HG03108 (cell line): ENCODE measurements at regions not wholly inside any gene's neighbourhood (a gene's known extent, or its start where the extent isn't known, plus 50 kb on each side); places are given as distances from the start of the nearest gene placed in this dataset.
A peak's percentile ranks its signal among the peaks of the same experiment; 100 is the strongest.

Source experiments
- ATAC-seq: cut with Tn5 transposase; IDR thresholded peaks from one replicate; pipeline ENCODE4 v1.9.1; 2021; ENCODE audit warnings: moderate library complexity; ENCODE audit not compliant: unreplicated experiment

DNA sequence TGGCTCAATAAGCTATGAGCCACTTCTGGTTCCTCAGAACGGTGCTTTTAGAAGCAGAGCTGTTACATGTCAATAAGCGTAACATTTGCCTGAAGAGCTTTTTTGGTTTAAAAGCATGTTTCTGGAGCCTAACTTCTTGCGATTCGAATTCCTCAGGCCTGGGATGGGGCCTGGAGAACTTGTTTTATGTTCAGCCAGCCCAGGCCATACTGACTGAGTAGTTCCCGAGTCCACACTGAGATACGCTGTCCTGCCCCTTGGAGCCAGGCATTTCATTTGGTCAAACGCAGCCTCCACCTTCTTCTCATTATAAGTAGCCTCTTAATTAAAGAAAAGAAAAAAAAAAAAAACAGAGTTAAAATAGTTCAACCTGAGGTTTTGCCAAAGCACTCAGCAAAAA is 260.6 kb upstream of the ANKRD55 start:
- ATAC-seq: no peak

DNA sequence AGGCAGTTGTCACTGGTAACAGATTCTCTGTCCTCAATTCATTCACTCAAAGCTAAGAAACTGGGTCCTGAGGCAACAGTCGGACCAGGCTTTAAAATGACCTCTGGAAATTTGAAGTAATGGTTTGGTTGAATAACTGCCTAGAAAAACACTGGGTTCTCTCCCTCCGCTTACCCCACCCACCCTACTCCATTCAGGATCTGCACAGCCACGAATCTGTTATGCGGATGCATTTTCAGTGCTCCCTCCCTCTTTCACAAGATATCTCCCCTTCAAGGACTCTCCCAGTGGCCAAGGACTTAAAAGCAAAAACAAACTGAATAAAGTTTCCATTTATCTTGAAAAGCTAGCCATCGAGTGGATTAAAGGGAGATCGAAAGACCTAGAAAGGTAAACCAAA is 260.2 kb upstream of the ANKRD55 start:
- no peak for ATAC-seq

DNA sequence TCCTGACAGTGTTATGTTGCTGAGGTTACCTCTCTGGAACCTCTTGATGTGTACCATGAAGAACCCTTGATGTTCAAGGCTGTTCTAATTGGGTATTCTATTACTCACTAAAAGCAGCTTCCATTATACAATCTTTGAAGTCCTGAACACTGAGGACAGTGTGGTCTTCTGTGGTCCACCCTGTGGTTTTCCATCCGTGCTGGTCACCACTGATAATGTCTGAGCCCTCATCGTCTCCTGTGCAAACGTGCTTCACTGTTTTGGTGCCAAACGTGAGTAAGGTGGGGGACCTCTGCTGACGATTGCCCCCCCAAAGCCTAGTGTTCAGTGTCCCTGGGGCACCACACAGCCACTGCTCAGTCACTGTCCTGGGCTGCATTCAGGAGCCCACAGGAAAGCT is 259.7 kb upstream of the ANKRD55 start:
- ATAC-seq: no peak

DNA sequence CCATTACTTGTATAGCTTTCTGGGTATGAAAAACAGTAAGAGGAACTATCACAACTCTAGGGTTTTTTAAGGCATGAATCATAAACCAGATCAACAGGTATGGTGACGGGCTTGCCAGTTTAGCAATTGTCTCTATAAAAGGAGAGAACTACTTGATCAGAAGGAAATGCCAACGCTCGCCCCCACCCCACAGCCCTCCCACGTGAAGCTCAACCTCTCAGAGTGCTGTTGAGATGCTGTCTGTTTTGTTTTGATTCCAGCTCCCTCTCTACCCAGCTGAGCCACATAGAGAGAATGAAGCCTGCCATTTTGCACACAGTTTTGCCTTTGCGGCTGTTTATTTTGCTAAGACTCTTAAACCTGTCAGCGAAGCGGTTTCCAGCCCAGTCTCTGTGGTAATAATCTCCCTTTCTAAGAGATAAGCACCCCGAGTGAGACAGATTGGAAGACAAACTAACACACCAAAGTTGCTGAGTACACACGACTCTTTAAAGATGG is 257.9 kb upstream of the ANKRD55 start:
- no peak for ATAC-seq

DNA sequence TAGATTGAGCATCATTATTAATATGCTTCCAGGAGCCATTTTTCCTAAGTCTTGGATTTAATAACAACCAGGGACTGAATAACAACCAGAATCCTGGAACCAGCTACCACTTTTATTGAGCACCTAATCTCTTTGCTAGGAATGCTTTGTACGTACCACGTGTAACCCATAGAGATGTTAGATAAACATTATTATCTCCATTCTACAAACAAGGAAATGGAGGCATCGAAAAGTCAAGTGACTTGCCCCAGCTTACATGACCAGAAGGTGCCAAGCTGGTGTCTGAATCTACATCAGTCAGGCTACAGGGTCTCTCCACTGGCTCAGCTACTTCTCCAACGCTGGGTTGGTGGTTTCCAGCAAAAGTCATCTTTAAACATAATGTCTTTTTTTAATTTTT is 256.1 kb upstream of the ANKRD55 start:
- ATAC-seq: no peak

DNA sequence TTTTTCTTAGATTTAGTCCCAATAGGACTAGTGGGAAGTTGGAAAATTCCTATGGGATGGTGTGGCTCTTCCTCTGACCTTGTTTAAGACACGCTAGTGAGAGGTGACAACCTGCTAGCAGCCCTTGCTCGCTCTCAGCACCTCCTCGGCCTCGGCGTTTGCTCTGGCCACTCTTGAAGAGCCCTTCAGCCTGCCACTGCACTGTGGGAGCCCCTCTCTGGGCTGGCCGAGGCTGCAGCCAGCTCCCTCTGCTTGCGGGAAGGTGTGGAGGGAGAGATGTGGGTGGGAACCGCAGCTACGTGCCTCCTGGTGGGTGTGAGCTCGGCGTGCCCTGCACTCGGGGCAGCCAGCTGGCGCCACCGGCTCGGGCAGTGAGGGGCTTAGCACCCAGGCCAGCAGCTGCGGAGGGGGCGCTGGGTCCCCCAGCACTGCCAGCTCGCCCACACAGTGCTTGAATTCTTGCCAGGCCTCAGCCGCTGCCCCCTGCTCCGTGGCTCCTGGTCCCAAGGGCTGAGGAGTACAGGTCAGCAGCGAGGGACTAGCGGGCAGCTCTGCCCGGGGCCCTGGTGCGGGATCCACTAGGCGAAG is 254.5 kb upstream of the ANKRD55 start:
- no peak for ATAC-seq

DNA sequence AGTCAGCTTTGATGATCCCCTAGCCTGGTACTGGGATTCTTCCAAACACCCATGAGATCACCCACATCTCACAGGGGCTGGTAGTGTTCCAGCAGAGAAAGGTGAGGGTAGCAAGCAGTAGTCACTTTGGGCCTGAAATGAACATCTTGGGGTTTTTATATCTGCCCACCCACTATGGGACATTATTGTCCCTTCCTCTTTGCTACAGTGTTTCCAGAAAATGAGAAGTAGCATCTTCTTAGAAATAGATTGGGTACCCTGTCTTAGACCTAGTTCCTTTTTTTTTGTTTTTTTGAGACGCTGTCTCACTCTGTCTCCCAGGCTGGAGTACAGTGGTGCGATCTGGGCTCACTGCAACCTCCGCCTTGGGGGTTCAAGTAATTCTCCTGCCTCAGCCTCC is 249.2 kb upstream of the ANKRD55 start:
- no peak for ATAC-seq

DNA sequence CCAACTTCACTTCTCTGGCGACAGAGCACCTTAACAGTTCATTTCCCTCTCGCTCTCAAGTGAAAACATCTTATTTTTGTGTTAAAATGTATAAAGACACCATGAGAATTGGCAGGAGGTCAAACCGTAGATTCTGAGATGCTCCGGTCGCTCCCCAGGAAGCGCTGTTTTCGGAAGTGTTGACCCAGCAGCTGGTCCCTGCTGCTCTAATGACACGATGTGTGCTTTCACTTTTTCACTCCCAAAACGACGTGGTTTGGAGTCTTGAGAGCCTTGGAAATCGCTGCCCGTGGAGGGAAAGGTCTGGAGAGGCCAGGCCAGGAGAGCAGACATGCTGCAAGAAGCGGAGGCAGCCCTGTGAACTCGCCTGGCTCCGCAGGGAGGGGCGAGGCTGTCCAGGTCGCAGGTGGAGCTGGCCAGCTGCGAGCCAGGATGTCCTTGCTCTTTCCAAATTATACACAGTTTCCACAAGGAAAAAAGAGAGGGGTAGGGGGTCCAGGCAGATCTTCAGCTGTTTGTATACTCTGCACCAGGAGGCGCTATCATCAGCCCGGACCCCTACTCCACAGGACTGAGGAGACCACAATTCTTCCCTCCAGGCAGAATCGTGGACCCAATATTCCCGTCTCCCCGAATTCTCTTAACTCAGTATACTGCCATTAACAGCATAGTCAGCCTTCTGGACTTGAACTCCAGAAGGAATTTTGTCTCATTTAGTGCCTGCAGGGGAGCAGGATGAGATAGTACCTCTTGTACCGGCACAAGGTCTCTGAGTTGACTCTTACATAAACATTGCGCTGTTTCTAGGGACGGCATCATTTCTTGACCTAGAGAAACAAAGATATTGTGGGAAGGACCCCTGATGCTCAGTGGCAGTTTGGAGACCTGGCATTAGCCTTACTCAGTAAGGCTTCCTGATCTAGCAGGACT is 248.6 kb upstream of the ANKRD55 start:
- ATAC-seq: no peak

DNA sequence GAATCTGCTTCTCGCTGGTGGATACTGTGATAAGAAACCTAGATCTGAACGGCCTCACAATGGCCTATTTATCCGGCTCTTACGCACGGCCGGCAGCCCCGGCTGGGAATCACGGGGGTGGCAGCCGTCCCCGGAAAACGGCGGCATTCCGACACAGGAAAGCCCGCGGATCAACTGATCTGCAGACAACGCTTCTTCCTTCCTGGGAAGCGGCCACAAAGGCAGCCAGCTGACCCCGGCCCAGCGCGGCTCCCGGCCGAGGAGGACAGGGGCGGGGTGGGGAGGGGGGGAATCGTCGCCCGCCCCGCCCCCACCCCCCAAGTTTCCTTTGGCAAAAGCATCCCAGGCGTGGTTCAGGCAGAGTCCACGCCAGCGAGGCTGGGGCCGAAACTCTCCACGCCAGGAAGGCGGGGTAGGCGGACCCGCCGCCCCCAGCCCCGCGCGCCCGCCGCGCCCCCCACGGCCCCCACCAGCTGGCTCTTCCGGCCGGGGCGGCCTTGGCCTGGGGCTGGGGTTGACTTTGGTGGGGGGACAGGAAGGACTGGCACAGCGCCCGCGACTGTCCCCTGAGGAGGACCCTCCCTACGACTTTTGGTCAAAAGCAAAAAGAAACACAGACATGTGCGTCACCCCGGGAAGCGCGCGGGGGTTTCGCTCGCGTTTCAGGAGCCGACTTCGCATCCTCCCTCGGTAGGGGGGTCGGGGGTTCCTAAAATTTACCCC is 247.7 kb upstream of the ANKRD55 start:
- ATAC-seq: no peak

DNA sequence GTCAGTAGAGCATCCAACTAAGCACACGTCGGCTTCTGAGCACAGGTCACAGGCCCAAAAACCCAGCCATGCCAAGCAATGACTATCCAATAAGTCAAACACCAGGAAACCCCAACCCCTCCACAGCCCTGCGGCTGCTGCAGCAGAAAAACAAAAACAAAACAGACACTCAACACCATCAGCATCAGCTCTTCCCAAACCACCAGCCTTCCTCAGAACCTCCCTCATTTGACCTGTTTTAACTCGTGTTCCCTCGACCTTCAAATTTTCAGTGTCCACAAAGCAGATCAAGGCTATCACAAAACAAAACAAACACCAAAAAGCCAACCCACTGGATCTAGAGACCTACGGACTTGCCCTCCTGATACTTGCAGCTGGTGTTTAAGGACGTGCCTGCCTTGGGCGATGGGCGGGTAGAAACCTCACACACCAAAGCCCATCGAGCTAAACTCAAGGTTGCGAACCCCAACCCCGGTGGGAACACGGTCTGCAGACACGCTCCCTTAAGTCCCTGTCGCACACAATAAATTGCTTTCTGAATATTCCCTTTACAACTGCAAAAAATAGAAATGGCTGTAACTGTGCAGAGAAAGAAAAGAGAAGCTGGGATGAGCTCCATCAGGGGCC is 247.1 kb upstream of the ANKRD55 start:
- peak; percentile 27 for ATAC-seq

DNA sequence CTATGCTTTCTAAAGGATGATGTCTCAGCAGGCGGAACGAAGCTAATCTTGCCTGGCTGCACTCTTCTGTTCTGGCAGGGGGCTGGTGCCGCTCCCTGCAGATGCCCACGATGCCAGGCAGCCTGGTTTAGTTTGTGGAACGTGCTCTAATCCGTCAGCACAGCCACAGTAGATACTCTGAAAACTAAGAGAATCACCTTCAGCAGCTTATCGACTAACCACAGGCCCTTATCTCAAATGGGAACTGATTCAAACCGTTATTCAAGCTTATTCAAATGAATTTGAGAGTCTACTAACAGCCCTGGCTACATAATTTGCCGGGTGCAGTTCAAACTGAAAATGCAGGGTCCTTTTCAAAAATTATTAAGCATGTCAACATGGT is 246.6 kb upstream of the ANKRD55 start:
- peak; percentile 39 for ATAC-seq

DNA sequence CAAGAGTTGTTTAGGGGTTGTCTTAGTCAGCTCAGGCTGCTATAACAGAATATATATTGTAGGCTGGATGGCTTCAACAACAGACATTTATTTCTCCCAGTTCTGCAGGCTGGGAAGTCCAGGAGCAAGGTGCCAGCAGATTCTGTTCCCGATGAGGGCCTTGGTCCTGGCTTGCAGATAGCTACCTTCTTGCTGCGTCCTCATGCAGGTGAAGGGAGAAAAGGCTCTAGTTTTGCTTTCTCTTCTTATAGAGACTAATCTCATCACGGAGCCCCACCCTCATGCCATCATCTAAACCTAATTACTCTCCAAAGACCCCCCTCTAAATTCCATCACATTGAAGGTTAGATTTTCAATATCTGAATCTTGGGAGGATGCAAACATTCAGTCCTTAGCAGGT is 246.0 kb upstream of the ANKRD55 start:
- no peak for ATAC-seq

DNA sequence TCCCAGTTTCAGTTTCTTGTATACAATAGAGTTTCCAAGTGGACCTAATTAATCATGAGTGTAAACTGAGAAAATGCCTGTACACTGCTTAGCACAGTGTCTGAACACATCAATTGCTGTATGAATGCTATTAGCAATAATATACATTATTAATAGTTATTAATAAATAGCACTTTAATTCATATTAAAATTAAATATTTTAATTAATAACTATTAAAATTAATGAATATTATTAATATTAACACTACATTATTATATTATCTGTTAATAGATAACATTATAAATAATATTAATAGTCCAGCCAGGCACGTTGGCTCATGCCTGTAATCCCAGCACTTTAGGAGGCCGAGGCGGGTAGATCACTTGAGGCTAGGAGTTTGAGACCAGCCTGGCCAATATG is 244.9 kb upstream of the ANKRD55 start:
- ATAC-seq: no peak

DNA sequence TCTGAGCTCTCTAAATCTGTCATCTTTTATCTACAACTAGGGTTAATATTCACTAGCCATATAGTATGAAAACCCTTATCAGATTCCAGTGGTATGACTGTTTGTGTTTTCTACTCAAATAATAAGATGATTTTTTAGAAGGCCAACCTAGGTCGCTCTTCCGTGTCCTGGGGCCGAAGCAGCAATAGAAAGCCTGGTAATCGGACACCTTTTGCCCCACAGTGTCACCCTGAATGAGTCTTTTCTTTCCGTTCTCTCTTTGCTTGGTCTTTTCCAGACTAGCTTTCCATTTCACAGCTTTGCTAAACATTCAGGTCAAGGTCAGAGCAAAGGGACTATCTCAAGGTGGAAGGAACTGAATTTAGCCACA is 243.3 kb upstream of the ANKRD55 start:
- no peak for ATAC-seq

DNA sequence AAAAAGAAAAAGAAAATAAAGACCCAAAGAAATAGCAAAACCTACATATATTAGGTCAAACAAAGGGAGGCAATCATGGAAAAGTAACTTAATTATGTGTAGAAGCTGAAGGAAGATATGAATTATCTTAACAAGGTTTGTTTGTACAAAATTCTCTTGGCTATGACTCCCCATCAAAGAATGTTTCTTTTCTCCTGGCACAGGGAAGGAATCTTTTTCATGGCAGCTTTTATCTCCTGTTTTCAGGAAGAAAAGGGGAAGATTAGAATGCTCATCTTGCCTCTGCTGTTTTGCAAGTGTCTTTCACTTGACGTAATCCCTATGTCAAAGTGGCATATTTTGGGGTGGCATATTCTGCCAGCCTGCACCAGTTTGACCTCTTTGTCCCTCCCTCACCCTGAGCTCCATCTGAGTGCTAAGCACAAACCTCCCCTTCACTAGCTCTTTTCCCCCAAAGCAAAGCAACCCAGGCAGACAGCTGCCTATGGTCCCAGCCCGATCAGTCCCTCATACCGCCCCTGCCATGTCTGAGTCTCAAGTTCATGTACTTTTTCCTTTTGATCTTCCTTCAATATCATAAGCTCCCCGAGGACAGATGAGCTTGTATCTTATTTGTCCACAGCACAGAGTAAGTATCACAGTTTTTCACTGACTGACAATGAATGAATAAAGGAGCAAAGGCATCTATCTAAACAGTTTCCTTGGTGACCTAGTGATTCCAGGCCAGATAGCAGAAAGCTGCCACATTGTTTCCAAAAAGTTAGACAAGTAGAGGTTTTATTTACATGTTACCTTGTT is 242.8 kb upstream of the ANKRD55 start:
- no peak for ATAC-seq

DNA sequence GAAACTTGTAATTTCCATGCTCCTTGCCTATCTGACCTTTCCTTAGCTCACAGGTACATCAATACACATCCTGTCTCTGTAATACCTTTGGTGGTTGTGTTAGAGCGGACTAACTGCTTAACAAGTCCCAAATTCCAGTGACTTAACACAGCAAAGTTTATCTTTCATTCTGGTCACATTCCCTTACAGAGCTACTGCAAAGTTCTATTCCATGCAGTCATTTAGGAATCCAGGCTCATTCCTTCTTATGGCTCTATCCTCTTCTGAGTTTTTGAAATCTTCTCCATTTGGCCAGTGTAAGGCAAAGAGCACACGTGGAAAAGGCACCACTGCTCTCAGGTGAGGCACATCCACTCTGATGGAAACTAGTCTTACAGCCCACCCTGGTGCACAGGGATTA is 238.6 kb upstream of the ANKRD55 start:
- ATAC-seq: no peak

DNA sequence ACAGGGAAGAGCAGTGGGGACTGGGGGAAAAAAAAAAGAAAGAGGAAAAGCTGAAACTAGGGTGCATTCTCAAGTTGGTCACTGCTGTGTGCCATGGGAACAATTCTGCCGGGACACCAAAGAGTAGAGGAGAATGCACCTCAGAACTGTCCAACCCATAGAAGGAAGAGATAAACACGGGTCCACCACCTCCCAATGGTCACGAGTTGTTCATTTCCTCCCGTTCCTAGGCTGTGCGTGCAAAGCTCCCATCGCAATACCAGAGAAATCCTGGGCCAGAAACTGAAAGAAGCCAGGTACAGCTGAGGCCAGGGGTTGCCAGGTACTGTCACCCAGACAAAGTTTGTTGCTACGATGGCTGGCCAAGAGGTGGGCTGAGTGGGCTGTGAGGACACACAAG is 236.9 kb upstream of the ANKRD55 start:
- no peak for ATAC-seq

DNA sequence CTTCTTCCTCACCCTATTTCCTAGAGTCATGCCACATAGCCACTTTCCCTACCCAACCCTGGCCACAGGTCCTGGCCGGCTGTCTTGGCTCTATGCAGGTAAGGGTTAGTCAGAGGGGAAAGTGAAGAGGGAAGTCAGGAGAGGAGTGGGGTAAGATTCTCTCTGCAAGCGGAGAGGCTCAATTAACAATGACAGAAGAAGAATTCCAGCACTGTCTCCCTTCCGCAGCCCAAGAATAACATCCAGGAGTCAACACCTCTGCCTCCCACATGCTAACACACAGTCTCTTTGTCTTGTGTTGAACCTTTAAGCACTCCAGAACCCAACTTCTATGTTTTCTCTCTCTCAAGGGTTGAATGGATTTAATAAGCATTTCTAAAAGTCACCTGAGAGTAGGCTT is 235.1 kb upstream of the ANKRD55 start:
- ATAC-seq: no peak

DNA sequence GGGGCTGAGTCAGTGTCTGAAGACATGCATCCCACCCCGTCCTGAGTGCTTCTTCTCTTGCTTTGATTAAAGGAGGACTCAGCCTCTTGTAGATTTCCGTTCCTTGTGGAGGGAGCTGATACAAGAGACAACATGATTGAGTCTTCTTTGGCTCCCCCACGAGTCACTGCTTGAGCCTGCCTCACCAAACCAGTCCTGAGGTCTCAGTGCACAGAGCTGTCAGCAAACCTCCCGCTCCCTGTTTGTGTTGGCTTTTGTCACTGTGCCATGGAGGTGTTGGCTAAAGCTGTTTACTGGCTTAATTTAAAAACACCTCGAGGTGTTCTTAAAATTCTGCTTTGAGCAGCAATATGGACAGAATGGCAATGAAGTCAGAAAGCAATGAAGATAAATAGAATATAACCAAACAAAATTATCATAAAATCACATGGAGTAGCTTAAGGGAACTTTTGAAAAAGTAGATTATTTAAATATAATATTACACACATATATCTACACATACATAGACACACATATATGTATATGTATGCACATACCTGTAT is 234.1 kb upstream of the ANKRD55 start:
- no peak for ATAC-seq

DNA sequence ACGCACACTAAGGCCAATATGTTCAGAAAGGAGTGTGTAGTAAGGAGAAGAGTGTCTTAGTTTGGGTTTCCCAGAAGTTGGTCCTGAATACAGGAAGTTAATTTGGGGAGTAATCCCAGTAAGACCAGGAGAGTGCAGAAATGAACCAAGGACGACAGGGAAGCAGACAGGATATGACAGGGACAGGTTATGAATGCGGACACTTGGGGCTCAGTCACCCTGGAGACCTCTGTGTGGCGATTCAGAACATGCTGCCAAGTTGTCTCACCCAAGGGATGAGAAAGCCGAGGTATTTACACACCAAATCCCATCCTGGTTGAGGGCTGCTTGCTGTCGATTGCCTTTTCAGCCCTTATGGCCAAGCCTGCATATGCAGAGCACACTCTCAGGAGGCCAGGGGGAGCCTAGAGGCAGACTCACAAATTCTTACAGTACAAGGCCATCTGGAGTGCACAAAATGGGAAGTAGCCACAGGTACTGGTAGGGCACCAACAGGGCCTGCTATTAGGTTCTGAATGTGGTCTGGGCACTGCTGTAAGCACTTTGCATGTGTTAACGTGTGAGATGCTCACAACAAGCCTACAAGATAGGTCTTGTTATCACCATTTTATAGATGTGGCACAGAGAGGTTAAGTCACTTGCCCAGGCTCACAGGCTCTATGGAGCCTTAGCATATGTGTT is 233.1 kb upstream of the ANKRD55 start:
- ATAC-seq: no peak
